Ishikawa (cell line): ENCODE measurements at regions not wholly inside any gene's neighbourhood (a gene's known extent, or its start where the extent isn't known, plus 50 kb on each side); places are given as distances from the start of the nearest gene placed in this dataset.

Experiments used
- CEBPB ChIP-seq: IDR thresholded peaks from 2 replicates; pipeline ENCODE4 v1.6.1; 2012
- CREB1 ChIP-seq: IDR thresholded peaks from 2 replicates; pipeline ENCODE4 v1.6.1; 2012; ENCODE audit warnings: low read depth
- EGR1 ChIP-seq: IDR thresholded peaks from 2 replicates; pipeline ENCODE4 v1.6.1; 2012
- EP300 ChIP-seq: IDR thresholded peaks from 2 replicates; pipeline ENCODE4 v1.6.1; 2012; ENCODE audit warnings: borderline replicate concordance
- FOXM1 ChIP-seq: IDR thresholded peaks from 2 replicates; pipeline ENCODE4 v1.6.1; 2012; ENCODE audit warnings: low read depth, borderline replicate concordance
- NFIC ChIP-seq: IDR thresholded peaks from 2 replicates; pipeline ENCODE4 v1.6.1; 2012
- RAD21 ChIP-seq: IDR thresholded peaks from 2 replicates; pipeline ENCODE4 v1.6.1; 2012; ENCODE audit warnings: low read depth
- TAF1 ChIP-seq: IDR thresholded peaks from 2 replicates; pipeline ENCODE4 v1.6.1; 2012; ENCODE audit warnings: low read depth, mild to moderate bottlenecking
- TCF12 ChIP-seq: IDR thresholded peaks from 2 replicates; pipeline ENCODE4 v1.6.1; 2012; ENCODE audit warnings: low read depth
- TEAD4 ChIP-seq: IDR thresholded peaks from 2 replicates; pipeline ENCODE4 v1.6.1; 2012
- YY1 ChIP-seq: IDR thresholded peaks from 2 replicates; pipeline ENCODE4 v1.6.1; 2012; ENCODE audit warnings: low read depth
- ZBTB7A ChIP-seq: IDR thresholded peaks from 2 replicates; pipeline ENCODE4 v1.6.1; 2012; ENCODE audit warnings: low read depth
- TF ChIP-seq, protein P1 (sequence below): IDR thresholded peaks from 2 replicates; pipeline ENCODE4 v1.6.1; 2012
- TF ChIP-seq, protein P2 (sequence below): IDR thresholded peaks from 2 replicates; pipeline ENCODE4 v1.6.1; 2012
- TF ChIP-seq, protein P3 (sequence below): IDR thresholded peaks from 2 replicates; pipeline ENCODE4 v1.6.1; 2012; ENCODE audit warnings: low read depth, mild to moderate bottlenecking

DNA sequence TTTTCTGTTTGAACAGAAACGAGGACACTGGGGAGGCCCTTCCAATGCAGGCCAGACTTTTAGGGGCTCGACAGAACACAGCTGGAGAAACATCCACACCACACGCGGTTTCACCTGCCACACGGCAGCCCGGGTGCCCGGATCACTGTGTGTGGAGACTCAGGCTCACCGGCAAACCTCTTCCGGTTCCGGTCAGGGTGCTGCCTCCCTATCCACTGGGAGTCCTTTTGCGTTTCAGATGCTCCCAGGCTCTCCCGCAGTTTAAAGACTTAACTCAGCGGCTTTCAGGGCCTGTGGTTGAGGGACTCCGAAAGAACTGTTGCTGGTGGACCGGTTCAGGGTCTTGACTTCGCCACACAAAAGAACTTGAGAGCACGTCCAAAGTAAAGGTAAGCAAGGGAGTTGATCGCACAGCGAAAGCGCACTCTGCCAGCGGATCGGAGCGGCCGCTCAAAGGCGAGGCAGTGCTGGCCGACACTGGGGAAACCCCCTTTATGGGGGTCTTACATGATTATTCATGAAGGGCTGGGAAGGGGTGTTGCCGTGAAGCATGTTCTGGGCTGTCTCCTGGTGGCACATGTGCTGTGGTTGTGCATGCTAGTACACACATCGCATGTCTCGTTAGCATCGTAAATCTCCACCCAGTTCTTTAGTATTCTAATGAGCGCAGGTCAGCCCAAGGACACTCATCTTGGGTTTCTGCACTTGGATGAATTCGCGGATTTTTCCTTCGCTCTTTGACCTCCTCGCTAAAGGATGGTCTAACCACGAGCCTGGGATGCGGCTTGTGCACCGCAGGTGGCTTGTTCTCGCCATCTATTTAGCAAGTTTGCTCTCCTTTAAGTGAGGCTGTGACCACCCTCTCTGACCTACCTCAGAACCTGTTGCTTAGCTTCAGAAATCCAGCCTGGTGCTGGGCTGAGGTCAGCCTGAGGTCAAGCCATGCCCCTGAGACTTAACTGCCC lies 180.3 kb downstream of the CDH26 start:
- TF ChIP-seq TCF12 (no peak), EGR1 (no peak), EP300 (no peak), CEBPB (no peak), CREB1 (no peak), YY1 (no peak)
- TF ChIP-seq, protein P1, sequence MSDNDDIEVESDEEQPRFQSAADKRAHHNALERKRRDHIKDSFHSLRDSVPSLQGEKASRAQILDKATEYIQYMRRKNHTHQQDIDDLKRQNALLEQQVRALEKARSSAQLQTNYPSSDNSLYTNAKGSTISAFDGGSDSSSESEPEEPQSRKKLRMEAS = no peak
- TF ChIP-seq, protein P2, sequence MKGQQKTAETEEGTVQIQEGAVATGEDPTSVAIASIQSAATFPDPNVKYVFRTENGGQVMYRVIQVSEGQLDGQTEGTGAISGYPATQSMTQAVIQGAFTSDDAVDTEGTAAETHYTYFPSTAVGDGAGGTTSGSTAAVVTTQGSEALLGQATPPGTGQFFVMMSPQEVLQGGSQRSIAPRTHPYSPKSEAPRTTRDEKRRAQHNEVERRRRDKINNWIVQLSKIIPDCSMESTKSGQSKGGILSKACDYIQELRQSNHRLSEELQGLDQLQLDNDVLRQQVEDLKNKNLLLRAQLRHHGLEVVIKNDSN = no peak
- TF ChIP-seq, protein P3, sequence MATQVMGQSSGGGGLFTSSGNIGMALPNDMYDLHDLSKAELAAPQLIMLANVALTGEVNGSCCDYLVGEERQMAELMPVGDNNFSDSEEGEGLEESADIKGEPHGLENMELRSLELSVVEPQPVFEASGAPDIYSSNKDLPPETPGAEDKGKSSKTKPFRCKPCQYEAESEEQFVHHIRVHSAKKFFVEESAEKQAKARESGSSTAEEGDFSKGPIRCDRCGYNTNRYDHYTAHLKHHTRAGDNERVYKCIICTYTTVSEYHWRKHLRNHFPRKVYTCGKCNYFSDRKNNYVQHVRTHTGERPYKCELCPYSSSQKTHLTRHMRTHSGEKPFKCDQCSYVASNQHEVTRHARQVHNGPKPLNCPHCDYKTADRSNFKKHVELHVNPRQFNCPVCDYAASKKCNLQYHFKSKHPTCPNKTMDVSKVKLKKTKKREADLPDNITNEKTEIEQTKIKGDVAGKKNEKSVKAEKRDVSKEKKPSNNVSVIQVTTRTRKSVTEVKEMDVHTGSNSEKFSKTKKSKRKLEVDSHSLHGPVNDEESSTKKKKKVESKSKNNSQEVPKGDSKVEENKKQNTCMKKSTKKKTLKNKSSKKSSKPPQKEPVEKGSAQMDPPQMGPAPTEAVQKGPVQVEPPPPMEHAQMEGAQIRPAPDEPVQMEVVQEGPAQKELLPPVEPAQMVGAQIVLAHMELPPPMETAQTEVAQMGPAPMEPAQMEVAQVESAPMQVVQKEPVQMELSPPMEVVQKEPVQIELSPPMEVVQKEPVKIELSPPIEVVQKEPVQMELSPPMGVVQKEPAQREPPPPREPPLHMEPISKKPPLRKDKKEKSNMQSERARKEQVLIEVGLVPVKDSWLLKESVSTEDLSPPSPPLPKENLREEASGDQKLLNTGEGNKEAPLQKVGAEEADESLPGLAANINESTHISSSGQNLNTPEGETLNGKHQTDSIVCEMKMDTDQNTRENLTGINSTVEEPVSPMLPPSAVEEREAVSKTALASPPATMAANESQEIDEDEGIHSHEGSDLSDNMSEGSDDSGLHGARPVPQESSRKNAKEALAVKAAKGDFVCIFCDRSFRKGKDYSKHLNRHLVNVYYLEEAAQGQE = no peak

DNA sequence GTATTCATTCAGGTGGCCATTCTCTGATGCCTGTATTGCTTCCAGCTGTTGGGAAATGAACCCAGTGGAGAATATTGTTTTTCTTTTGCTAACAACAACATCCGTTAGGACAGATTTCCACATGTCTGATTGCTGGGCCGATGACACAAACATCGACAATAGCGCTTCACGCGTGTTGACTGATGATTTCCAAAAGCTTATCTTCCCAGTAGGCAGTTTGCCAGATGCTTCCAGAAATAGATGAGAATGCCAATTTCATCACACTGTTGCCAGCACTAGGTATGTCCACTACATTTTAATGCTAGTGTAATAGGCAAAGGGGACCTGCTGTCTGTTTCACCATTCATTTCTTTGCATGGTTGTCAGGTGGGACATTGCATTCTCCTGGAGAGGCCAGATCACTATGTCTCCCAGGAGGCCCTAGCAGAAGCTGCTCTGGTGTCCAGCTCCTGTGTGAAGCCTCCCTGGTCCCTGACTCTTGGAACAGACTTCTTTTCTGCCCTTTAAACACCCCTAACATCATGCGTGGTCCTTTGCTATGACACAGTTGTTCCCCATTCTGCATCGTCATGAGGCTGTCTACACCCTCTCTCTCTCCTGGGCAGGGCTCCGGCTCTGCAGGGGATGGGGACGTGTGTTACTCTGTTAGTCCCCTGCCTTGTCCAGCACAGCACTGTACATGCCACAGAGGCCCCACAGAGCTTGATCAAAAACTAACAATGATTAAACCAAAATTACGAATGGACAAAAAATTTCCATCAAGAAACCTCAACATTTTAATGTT lies 181.6 kb downstream of the CDH26 start:
- no peak for TF ChIP-seq EP300
- TF ChIP-seq RAD21 = no peak
- TF ChIP-seq YY1 = no peak
- TF ChIP-seq, protein P1 = no peak
- no peak for TF ChIP-seq EGR1
- TF ChIP-seq, protein P3 = no peak
- TF ChIP-seq CREB1 = no peak

DNA sequence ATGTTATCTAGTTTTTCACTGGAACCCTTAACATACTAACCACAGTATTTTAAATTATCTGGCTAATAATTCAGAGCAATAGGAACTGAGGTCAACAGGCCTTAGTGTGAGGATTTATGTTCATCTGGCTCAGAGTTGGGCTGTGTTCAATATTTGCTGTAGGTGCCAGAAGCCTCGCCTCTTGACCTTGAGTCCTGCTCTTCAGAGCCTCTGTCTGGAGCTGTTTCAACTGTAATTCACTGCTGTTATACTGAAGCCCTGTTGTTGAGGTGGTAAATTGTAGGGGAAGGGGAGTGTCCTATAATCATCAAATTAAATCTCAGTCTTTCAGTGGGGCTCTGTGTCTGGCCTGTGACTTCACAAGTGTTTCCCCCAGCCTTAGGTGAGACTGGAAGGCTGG lies 184.4 kb downstream of the CDH26 start:
- TF ChIP-seq FOXM1 = no peak
- no peak for TF ChIP-seq ZBTB7A
- TF ChIP-seq RAD21 = no peak
- TF ChIP-seq CEBPB = no peak
- no peak for TF ChIP-seq EGR1
- no peak for TF ChIP-seq TEAD4
- TF ChIP-seq EP300 = no peak
- TF ChIP-seq, protein P1 = no peak
- no peak for TF ChIP-seq CREB1
- TF ChIP-seq, protein P2 = no peak
- no peak for TF ChIP-seq TCF12
- TF ChIP-seq, protein P3 = no peak
- TF ChIP-seq NFIC = no peak
- TF ChIP-seq TAF1 = no peak
- TF ChIP-seq YY1 = no peak
